ENCODE measurements at regions not wholly inside any gene's neighbourhood (a gene's known extent, or its start where the extent isn't known, plus 50 kb on each side); places are given as distances from the start of the nearest gene placed in this dataset.
"Not testable (repeated sequence)": the region's sequence is repeated elsewhere in the genome, so short reads cannot be mapped to it uniquely, and the experiment has no call there.

DNA sequence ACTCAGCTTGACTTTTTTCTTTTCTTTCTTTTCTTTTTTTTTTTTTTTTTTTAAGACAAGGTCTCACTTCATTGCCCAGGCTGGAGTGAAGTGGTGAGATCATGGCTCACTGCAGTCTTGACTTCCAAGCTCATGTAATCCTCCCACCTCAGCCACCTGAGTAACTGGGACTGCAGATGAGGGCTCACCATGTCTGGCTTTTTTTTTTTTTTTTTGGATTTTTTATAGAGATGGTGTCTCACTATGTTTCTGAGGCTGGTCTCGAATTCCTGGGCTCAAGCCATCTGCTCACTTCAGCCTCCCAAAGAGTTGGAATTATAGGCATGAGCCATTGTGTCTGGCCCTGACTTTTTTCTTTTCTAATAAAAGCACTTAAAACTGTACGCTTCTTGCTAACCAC, 358.2 kb upstream of the IGFBP3 start:
- no CpG with 5 or more reads among the region's 2 CpGs for WGBS (ENCODE audit: extremely low coverage, insufficient coverage, insufficient read length)
- H2BK5ac ChIP-seq (ENCODE audit: low read depth, low read length, poor library complexity) = peak overlapping the region; percentile 87
- no peak overlapping the region for H3K4me3 ChIP-seq (ENCODE audit: low read depth, low read length)
- peak overlapping the region; percentile 92 for H4K91ac ChIP-seq (ENCODE audit: low read depth, low read length)
- no peaks in the 10 kb centered on the region for H3K9me3 ChIP-seq (ENCODE audit: insufficient read depth, low read depth, low read length)
- no peak overlapping the region for H3K9ac ChIP-seq (ENCODE audit: low read length)
- H2BK12ac ChIP-seq (ENCODE audit: low read length) = peak overlapping the region; percentile 96
- H2AK5ac ChIP-seq (ENCODE audit: low read length) = no peak overlapping the region
- no peak overlapping the region for H3K18ac ChIP-seq (ENCODE audit: low read length)
- H3K27me3 ChIP-seq (ENCODE audit: insufficient read depth, low read length) = no peaks in the 10 kb centered on the region
- H3K36me3 ChIP-seq (ENCODE audit: control insufficient read depth in 1 of 2, insufficient read depth in 2 of 2, low read length in 2 of 2) = no peaks in the 10 kb centered on the region
- no peak overlapping the region for H3K4ac ChIP-seq (ENCODE audit: low read depth, low read length)
- no peaks in the 10 kb centered on the region for H3K79me2 ChIP-seq (ENCODE audit: control insufficient read depth, insufficient read depth, low read length, poor library complexity)
- no peak overlapping the region for H4K12ac ChIP-seq (ENCODE audit: low read depth, low read length)
- H4K8ac ChIP-seq (ENCODE audit: low read depth, low read length) = no peak overlapping the region
- peaks cover 33% of the 10 kb centered on the region for H3K79me1 ChIP-seq (ENCODE audit: low read length)
- no peak overlapping the region for H3K23ac ChIP-seq (ENCODE audit: low read length)
- peaks cover 10 to 14% of the 10 kb centered on the region in 2 experiments for H3K4me1 ChIP-seq (ENCODE audit: control insufficient read depth in 1 of 2, insufficient read depth in 2 of 2, low read length in 2 of 2)
- no peak overlapping the region for H3K4me2 ChIP-seq (ENCODE audit: low read length)
- no peak for DNase-seq
- peak overlapping the region; percentile 39 for H3K27ac ChIP-seq (ENCODE audit: low read depth, low read length)
- H2BK120ac ChIP-seq (ENCODE audit: insufficient read depth, low read length, poor library complexity) = peak overlapping the region; percentile 91
- H3K14ac ChIP-seq (ENCODE audit: low read length) = peak overlapping the region; percentile 67
- no peak overlapping the region for H2AFZ ChIP-seq (ENCODE audit: insufficient read depth, low read length, poor library complexity)

DNA sequence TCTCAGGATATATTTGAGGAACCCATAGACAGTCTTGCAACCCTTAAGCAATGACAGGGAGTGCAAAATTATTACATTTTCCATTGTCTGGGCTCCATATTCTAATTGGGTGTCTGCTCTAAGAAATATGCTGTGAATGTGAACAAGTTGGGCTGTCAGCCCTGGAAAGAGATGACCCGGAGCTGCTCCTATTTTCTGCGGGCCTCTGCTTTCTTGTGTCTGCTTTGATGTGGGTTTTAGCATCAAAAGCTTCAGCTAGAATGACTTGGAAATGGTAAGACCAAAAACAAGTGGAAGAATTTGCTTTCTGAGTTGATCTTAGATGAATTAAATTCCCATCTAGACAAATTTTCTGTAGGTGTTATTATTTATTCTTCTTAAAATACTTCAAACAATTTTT, 343.6 kb upstream of the IGFBP3 start:
- no peak overlapping the region for H3K23ac ChIP-seq (ENCODE audit: low read length)
- H3K18ac ChIP-seq (ENCODE audit: low read length) = no peak overlapping the region
- no peak overlapping the region for H3K9ac ChIP-seq (ENCODE audit: low read length)
- peaks cover 2 to 3% of the 10 kb centered on the region in 2 experiments for H3K36me3 ChIP-seq (ENCODE audit: control insufficient read depth in 1 of 2, insufficient read depth in 2 of 2, low read length in 2 of 2)
- H4K12ac ChIP-seq (ENCODE audit: low read depth, low read length) = no peak overlapping the region
- H3K4me1 ChIP-seq (ENCODE audit: control insufficient read depth in 1 of 2, insufficient read depth in 2 of 2, low read length in 2 of 2) = no peaks in the 10 kb centered on the region
- DNase-seq = no peak
- H2AK5ac ChIP-seq (ENCODE audit: low read length) = no peak overlapping the region
- no peak overlapping the region for H2AFZ ChIP-seq (ENCODE audit: insufficient read depth, low read length, poor library complexity)
- H3K14ac ChIP-seq (ENCODE audit: low read length) = no peak overlapping the region
- H2BK120ac ChIP-seq (ENCODE audit: insufficient read depth, low read length, poor library complexity) = no peak overlapping the region
- peaks cover 5% of the 10 kb centered on the region for H3K9me3 ChIP-seq (ENCODE audit: insufficient read depth, low read depth, low read length)
- no peaks in the 10 kb centered on the region for H3K27me3 ChIP-seq (ENCODE audit: insufficient read depth, low read length)
- no peaks in the 10 kb centered on the region for H3K79me2 ChIP-seq (ENCODE audit: control insufficient read depth, insufficient read depth, low read length, poor library complexity)
- H3K79me1 ChIP-seq (ENCODE audit: low read length) = peaks cover 12% of the 10 kb centered on the region
- no peak overlapping the region for H2BK12ac ChIP-seq (ENCODE audit: low read length)
- WGBS (ENCODE audit: extremely low coverage, insufficient coverage, insufficient read length) = no CpG with 5 or more reads among the region's 2 CpGs
- no peak overlapping the region for H4K8ac ChIP-seq (ENCODE audit: low read depth, low read length)
- H3K4me2 ChIP-seq (ENCODE audit: low read length) = no peak overlapping the region
- H3K4me3 ChIP-seq (ENCODE audit: low read depth, low read length) = no peak overlapping the region
- no peak overlapping the region for H3K4ac ChIP-seq (ENCODE audit: low read depth, low read length)
- no peak overlapping the region for H2BK5ac ChIP-seq (ENCODE audit: low read depth, low read length, poor library complexity)
- no peak overlapping the region for H4K91ac ChIP-seq (ENCODE audit: low read depth, low read length)
- peak overlapping the region; percentile 57 for H3K27ac ChIP-seq (ENCODE audit: low read depth, low read length)

DNA sequence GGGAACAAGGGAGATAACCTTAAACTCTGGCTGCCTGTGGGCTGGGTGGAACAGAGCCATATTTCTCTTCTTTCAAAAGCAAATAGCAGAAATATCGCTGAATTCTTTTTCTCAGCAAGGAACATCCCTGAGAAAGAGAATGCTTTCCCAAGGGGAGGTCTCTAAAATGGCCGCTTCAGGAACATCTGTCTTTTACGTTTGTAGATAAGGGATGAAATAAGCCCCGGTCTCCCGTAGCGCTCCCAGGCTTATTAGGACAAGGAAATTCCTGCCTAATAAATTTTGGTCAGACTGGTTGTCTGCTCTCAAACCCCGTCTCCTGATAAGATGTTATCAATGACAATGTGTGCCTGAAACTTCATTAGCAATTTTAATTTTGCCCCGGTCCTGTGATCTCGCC, 340.6 kb upstream of the IGFBP3 start:
- no CpG with 5 or more reads among the region's 9 CpGs for WGBS (ENCODE audit: extremely low coverage, insufficient coverage, insufficient read length)

DNA sequence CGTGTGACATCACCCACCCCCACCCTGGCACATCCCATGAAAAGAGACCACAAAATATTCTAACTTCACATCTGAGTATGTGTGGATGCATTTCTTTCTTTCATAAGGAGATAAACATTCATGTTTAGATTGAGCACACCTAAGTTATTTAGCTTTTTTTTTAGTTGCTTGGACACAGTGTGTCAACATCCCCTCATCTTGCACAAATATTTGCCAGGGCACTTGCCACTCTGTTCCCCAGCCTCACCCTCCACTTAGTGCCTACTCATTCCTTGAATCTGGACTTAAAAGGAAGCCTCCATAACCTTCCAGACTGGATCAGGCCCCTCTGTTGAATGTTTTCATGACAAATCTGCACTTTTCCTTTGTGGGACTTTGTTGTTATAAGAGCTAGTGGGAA, 338.9 kb upstream of the IGFBP3 start:
- peak overlapping the region; percentile 16 for H2BK120ac ChIP-seq (ENCODE audit: insufficient read depth, low read length, poor library complexity)
- H2AK5ac ChIP-seq (ENCODE audit: low read length) = no peak overlapping the region
- no peak for DNase-seq
- no peak overlapping the region for H4K8ac ChIP-seq (ENCODE audit: low read depth, low read length)
- H4K91ac ChIP-seq (ENCODE audit: low read depth, low read length) = peak overlapping the region; percentile 48
- no peak overlapping the region for H2AFZ ChIP-seq (ENCODE audit: insufficient read depth, low read length, poor library complexity)
- H3K36me3 ChIP-seq (ENCODE audit: control insufficient read depth in 1 of 2, insufficient read depth in 2 of 2, low read length in 2 of 2) = peaks cover 2 to 3% of the 10 kb centered on the region in 2 experiments
- H3K27me3 ChIP-seq (ENCODE audit: insufficient read depth, low read length) = no peaks in the 10 kb centered on the region
- H2BK12ac ChIP-seq (ENCODE audit: low read length) = no peak overlapping the region
- H4K12ac ChIP-seq (ENCODE audit: low read depth, low read length) = no peak overlapping the region
- no peak overlapping the region for H3K4me3 ChIP-seq (ENCODE audit: low read depth, low read length)
- H3K4me1 ChIP-seq (ENCODE audit: control insufficient read depth in 1 of 2, insufficient read depth in 2 of 2, low read length in 2 of 2) = no peaks in the 10 kb centered on the region
- WGBS (ENCODE audit: extremely low coverage, insufficient coverage, insufficient read length) = no CpG with 5 or more reads among the region's 1 CpG
- H3K14ac ChIP-seq (ENCODE audit: low read length) = no peak overlapping the region
- no peaks in the 10 kb centered on the region for H3K79me2 ChIP-seq (ENCODE audit: control insufficient read depth, insufficient read depth, low read length, poor library complexity)
- no peak overlapping the region for H3K23ac ChIP-seq (ENCODE audit: low read length)
- H2BK5ac ChIP-seq (ENCODE audit: low read depth, low read length, poor library complexity) = no peak overlapping the region
- no peak overlapping the region for H3K27ac ChIP-seq (ENCODE audit: low read depth, low read length)
- H3K4ac ChIP-seq (ENCODE audit: low read depth, low read length) = no peak overlapping the region
- peaks cover 5% of the 10 kb centered on the region for H3K9me3 ChIP-seq (ENCODE audit: insufficient read depth, low read depth, low read length)
- H3K79me1 ChIP-seq (ENCODE audit: low read length) = peaks cover 8% of the 10 kb centered on the region
- H3K9ac ChIP-seq (ENCODE audit: low read length) = no peak overlapping the region
- no peak overlapping the region for H3K4me2 ChIP-seq (ENCODE audit: low read length)
- no peak overlapping the region for H3K18ac ChIP-seq (ENCODE audit: low read length)

More for the DNA sequence above, 340.6 kb upstream of the IGFBP3 start:
- not testable (repeated sequence) for H3K27me3 ChIP-seq (ENCODE audit: insufficient read depth, low read length); DNase-seq; H3K9me3 ChIP-seq (ENCODE audit: insufficient read depth, low read depth, low read length); H4K91ac ChIP-seq (ENCODE audit: low read depth, low read length); H4K8ac ChIP-seq (ENCODE audit: low read depth, low read length); H3K23ac ChIP-seq (ENCODE audit: low read length); H3K36me3 ChIP-seq (ENCODE audit: control insufficient read depth in 1 of 2, insufficient read depth in 2 of 2, low read length in 2 of 2); H2AFZ ChIP-seq (ENCODE audit: insufficient read depth, low read length, poor library complexity); H3K4ac ChIP-seq (ENCODE audit: low read depth, low read length); H3K9ac ChIP-seq (ENCODE audit: low read length); H2BK120ac ChIP-seq (ENCODE audit: insufficient read depth, low read length, poor library complexity); H2BK12ac ChIP-seq (ENCODE audit: low read length); H3K14ac ChIP-seq (ENCODE audit: low read length); H3K4me1 ChIP-seq (ENCODE audit: control insufficient read depth in 1 of 2, insufficient read depth in 2 of 2, low read length in 2 of 2); H2BK5ac ChIP-seq (ENCODE audit: low read depth, low read length, poor library complexity); H3K4me2 ChIP-seq (ENCODE audit: low read length); H2AK5ac ChIP-seq (ENCODE audit: low read length); H4K12ac ChIP-seq (ENCODE audit: low read depth, low read length); H3K27ac ChIP-seq (ENCODE audit: low read depth, low read length); H3K79me2 ChIP-seq (ENCODE audit: control insufficient read depth, insufficient read depth, low read length, poor library complexity); H3K4me3 ChIP-seq (ENCODE audit: low read depth, low read length); H3K18ac ChIP-seq (ENCODE audit: low read length)
- H3K79me1 ChIP-seq (ENCODE audit: low read length) = peaks cover 12% of the 10 kb centered on the region
